Tibial artery (tissue), 4 donors: ENCODE measurements at regions not wholly inside any gene's neighbourhood (a gene's known extent, or its start where the extent isn't known, plus 50 kb on each side); places are given as distances from the start of the nearest gene placed in this dataset.

ENCODE experiments used
- DNase-seq, 2 donors: peaks; one replicate each; pipeline ENCODE4 v3.0.0-alpha.2; 2019
- H3K27ac ChIP-seq, 2 donors: fragments of 200-600 bp; sonication (generic) in 1 of 2; 1 replicate in 1 of 2; 2 replicates in 1 of 2; pipeline ENCODE4 v1.5.1; 2018 to 2019; ENCODE audit warnings: mild to moderate bottlenecking in 1 of 2
- H3K27me3 ChIP-seq, 2 donors: fragments of 200-600 bp; sonication (generic) in 1 of 2; one replicate each; pipeline versions ENCODE4 v1.5.1 to v1.6.0; 2016 to 2019
- H3K36me3 ChIP-seq, 3 donors: fragments of 200-600 bp; sonication (generic) in 2 of 3; one replicate each; pipeline ENCODE4 v1.5.1; 2016 to 2019; ENCODE audit warnings: mild to moderate bottlenecking in 2 of 3
- H3K4me1 ChIP-seq, 4 donors: fragments of 200-600 bp; sonication (generic) in 2 of 4; 1 replicate in 3 of 4; 2 replicates in 1 of 4; pipeline ENCODE4 v1.5.1; 2016 to 2019
- H3K4me3 ChIP-seq, 2 donors: fragments of 200-600 bp; sonication (generic) in 1 of 2; 1 replicate in 1 of 2; 2 replicates in 1 of 2; pipeline ENCODE4 v1.5.1; 2018 to 2019; ENCODE audit warnings: mild to moderate bottlenecking in 2 of 2
- H3K9me3 ChIP-seq, 3 donors: fragments of 200-600 bp; sonication (generic) in 1 of 3; one replicate each; pipeline ENCODE4 v1.5.1; 2016 to 2019
- CTCF ChIP-seq, 2 experiments: fragments of 200-600 bp in 1 of 2; fragments of 450-650 bp in 1 of 2; IDR thresholded peaks; one replicate each; pipeline ENCODE4 v1.5.1; 2017 to 2019; ENCODE audit warnings: antibody characterized with exemption in 2 of 2, mild to moderate bottlenecking in 1 of 2, moderate library complexity in 1 of 2
- intact Hi-C: fragments of 100-400 bp; cut with DNase I; formaldehyde crosslinking; loops from one replicate; pipeline ENCODE4 v1.15.0; 2023; ENCODE audit warnings: low total_unique reads

- H3K27me3 ChIP-seq, result no peaks in the 10 kb centered on the region
- no peak for TF ChIP-seq CTCF (IDR thresholded peaks at IDR 0.05)
- no peaks in the 10 kb centered on the region for H3K9me3 ChIP-seq
- no peak overlapping the region for H3K4me3 ChIP-seq
- H3K27ac ChIP-seq, result no peak overlapping the region
- no peaks in the 10 kb centered on the region for H3K36me3 ChIP-seq
- DNase-seq, result no peak
- intact Hi-C loops, result no loop called here
- H3K4me1 ChIP-seq, result no peaks in the 10 kb centered on the region
These were observed 229.1 kb downstream of the TSHZ3 start for GRCh38 chr19:31119951-31120690.

- no peak for DNase-seq
- Histone ChIP-seq H3K27me3 (no peaks in the 10 kb centered on the region), H3K27ac (no peak overlapping the region), H3K4me3 (no peak overlapping the region), H3K4me1 (no peaks in the 10 kb centered on the region), H3K9me3 (no peaks in the 10 kb centered on the region), H3K36me3 (no peaks in the 10 kb centered on the region)
- intact Hi-C loops, result no loop called here
- no peak for TF ChIP-seq CTCF (IDR thresholded peaks at IDR 0.05)
These were observed 230.2 kb downstream of the TSHZ3 start for GRCh38 chr19:31118986-31119385.

- Histone ChIP-seq H3K27ac (no peak overlapping the region), H3K4me1 (no peaks in the 10 kb centered on the region), H3K9me3 (no peaks in the 10 kb centered on the region), H3K27me3 (no peaks in the 10 kb centered on the region), H3K36me3 (no peaks in the 10 kb centered on the region), H3K4me3 (no peak overlapping the region)
- TF ChIP-seq CTCF (IDR thresholded peaks at IDR 0.05), result no peak
- intact Hi-C loops, result no loop called here
- peak in 1 of 2 donors; percentile 23 for DNase-seq
These were observed 230.8 kb downstream of the TSHZ3 start for GRCh38 chr19:31118287-31118955.

GRCh38 chr19:31114585-31114984 lies 234.7 kb downstream of the TSHZ3 start:
- H3K4me1 ChIP-seq, result no peaks in the 10 kb centered on the region
- H3K9me3 ChIP-seq, result no peaks in the 10 kb centered on the region
- DNase-seq, result no peak
- intact Hi-C loops, result no loop called here
- no peak overlapping the region for H3K27ac ChIP-seq
- H3K36me3 ChIP-seq, result no peaks in the 10 kb centered on the region
- peaks cover 0 to 2% of the 10 kb centered on the region in 2 donors for H3K27me3 ChIP-seq
- TF ChIP-seq CTCF (IDR thresholded peaks at IDR 0.05), result no peak
- H3K4me3 ChIP-seq, result no peak overlapping the region

GRCh38 chr19:31113293-31113692 lies 235.9 kb downstream of the TSHZ3 start:
- Histone ChIP-seq H3K36me3 (no peaks in the 10 kb centered on the region), H3K4me1 (no peaks in the 10 kb centered on the region), H3K9me3 (no peaks in the 10 kb centered on the region), H3K4me3 (no peak overlapping the region), H3K27ac (no peak overlapping the region), H3K27me3 (peaks cover 0 to 6% of the 10 kb centered on the region in 2 donors)
- intact Hi-C loops, result no loop called here
- DNase-seq, result no peak
- TF ChIP-seq CTCF (IDR thresholded peaks at IDR 0.05), result no peak
